SK-N-SH treated with all-trans-retinoic acid at 6 μM for 48 hours (cell line): ENCODE measurements at regions not wholly inside any gene's neighbourhood (a gene's known extent, or its start where the extent isn't known, plus 50 kb on each side); places are given as distances from the start of the nearest gene placed in this dataset.

Source experiments
- ATAC-seq: fragments of 200-7000 bp; cut with Tn5 transposase; 3 replicates; pipeline ENCODE4 v1.9.1; 2020; ENCODE audit warnings: mild to moderate bottlenecking, moderate library complexity
- ARNTL ChIP-seq: fragments of 450-650 bp; formaldehyde crosslinking; IDR thresholded peaks from 2 replicates; pipeline ENCODE4 v1.5.0; 2020; ENCODE audit warnings: low read depth, mild to moderate bottlenecking, moderate library complexity, borderline replicate concordance
- BACH2 ChIP-seq: fragments of 250-450 bp; sonication (Bioruptor Pico); IDR thresholded peaks from 2 replicates; pipeline ENCODE4 v1.9.0; 2021; ENCODE audit warnings: mild to moderate bottlenecking, borderline replicate concordance
- CSDC2 ChIP-seq: fragments of 250-450 bp; sonication (Bioruptor Pico); IDR thresholded peaks from 2 replicates; pipeline ENCODE4 v1.5.0; 2020; ENCODE audit warnings: mild to moderate bottlenecking, moderate library complexity
- ESRRG ChIP-seq: fragments of 250-450 bp; sonication (Bioruptor Pico); IDR thresholded peaks from 2 replicates; pipeline ENCODE4 v1.6.1; 2021; ENCODE audit warnings: mild to moderate bottlenecking
- GLIS3 ChIP-seq: fragments of 250-450 bp; sonication (Bioruptor Pico); IDR thresholded peaks from 2 replicates; pipeline ENCODE4 v1.5.0; 2020; ENCODE audit warnings: mild to moderate bottlenecking, moderate library complexity
- ISL1 ChIP-seq: fragments of 250-450 bp; sonication (Bioruptor Pico); IDR thresholded peaks from 2 replicates; pipeline ENCODE4 v2.1.2; 2022; ENCODE audit warnings: mild to moderate bottlenecking, moderate library complexity
- OSR1 ChIP-seq: fragments of 250-450 bp; sonication (Bioruptor Pico); IDR thresholded peaks from 2 replicates; pipeline ENCODE4 v1.8.0; 2022; ENCODE audit warnings: moderate library complexity, mild to moderate bottlenecking, inconsistent platforms
- PPARA ChIP-seq: fragments of 250-450 bp; sonication (Bioruptor Pico); IDR thresholded peaks from 2 replicates; pipeline ENCODE4 v1.5.0; 2020; ENCODE audit warnings: mild to moderate bottlenecking, borderline replicate concordance
- RARB ChIP-seq: fragments of 250-450 bp; sonication (Bioruptor Pico); IDR thresholded peaks from 2 replicates; pipeline ENCODE4 v1.8.0; 2021; ENCODE audit warnings: mild to moderate bottlenecking, moderate library complexity
- SNAI2 ChIP-seq: fragments of 250-450 bp; sonication (Bioruptor Pico); IDR thresholded peaks from 2 replicates; pipeline ENCODE4 v1.5.0; 2020; ENCODE audit warnings: mild to moderate bottlenecking, moderate library complexity
- TCF4 ChIP-seq: fragments of 250-450 bp; sonication (Bioruptor Pico); IDR thresholded peaks from 2 replicates; pipeline ENCODE4 v1.8.0; 2021; ENCODE audit warnings: mild to moderate bottlenecking, moderate library complexity, borderline replicate concordance
- TOX ChIP-seq: fragments of 250-450 bp; sonication (Bioruptor Pico); IDR thresholded peaks from 2 replicates; pipeline ENCODE4 v1.8.0; 2021; ENCODE audit warnings: mild to moderate bottlenecking, moderate library complexity, borderline replicate concordance
- ZC3H10 ChIP-seq: fragments of 250-450 bp; sonication (Bioruptor Pico); IDR thresholded peaks from 2 replicates; pipeline ENCODE4 v1.5.1; 2021; ENCODE audit warnings: mild to moderate bottlenecking, moderate library complexity
- ZFP3 ChIP-seq: fragments of 250-450 bp; sonication (Bioruptor Pico); IDR thresholded peaks from 2 replicates; pipeline ENCODE4 v1.5.0; 2020; ENCODE audit warnings: mild to moderate bottlenecking, moderate library complexity
- ZFP30 ChIP-seq: fragments of 450-650 bp; formaldehyde crosslinking; IDR thresholded peaks from 2 replicates; pipeline ENCODE4 v1.5.0; 2022; ENCODE audit warnings: mild to moderate bottlenecking, moderate library complexity
- ZNF565 ChIP-seq: fragments of 450-650 bp; formaldehyde crosslinking; conservative IDR thresholded peaks from 2 replicates; pipeline ENCODE4 v1.5.0; 2020; ENCODE audit warnings: low read depth, mild to moderate bottlenecking, moderate library complexity
- ZNF8 ChIP-seq: fragments of 450-650 bp; formaldehyde crosslinking; IDR thresholded peaks from 2 replicates; pipeline ENCODE4 v1.5.0; 2020; ENCODE audit warnings: mild to moderate bottlenecking, moderate library complexity
- TF ChIP-seq, protein P1 (sequence below): fragments of 250-450 bp; sonication (Bioruptor Pico); IDR thresholded peaks from 2 replicates; pipeline ENCODE4 v1.5.0; 2020; ENCODE audit warnings: mild to moderate bottlenecking, moderate library complexity
- TF ChIP-seq, protein P2 (sequence below): fragments of 250-450 bp; sonication (Bioruptor Pico); IDR thresholded peaks from 2 replicates; pipeline ENCODE4 v1.5.1; 2021; ENCODE audit warnings: mild to moderate bottlenecking, moderate library complexity
- TF ChIP-seq, protein P3 (sequence below): fragments of 250-450 bp; sonication (Bioruptor Pico); IDR thresholded peaks from 2 replicates; pipeline ENCODE4 v1.8.0; 2021; ENCODE audit warnings: low read depth, mild to moderate bottlenecking, moderate library complexity, borderline replicate concordance
- TF ChIP-seq, protein P4 (sequence below): fragments of 250-450 bp; sonication (Bioruptor Pico); IDR thresholded peaks from 2 replicates; pipeline ENCODE4 v1.8.0; 2020; ENCODE audit warnings: mild to moderate bottlenecking, moderate library complexity, borderline replicate concordance
- TF ChIP-seq, protein P5 (sequence below): fragments of 250-450 bp; sonication (Bioruptor Pico); IDR thresholded peaks from 2 replicates; pipeline ENCODE4 v1.5.1; 2020; ENCODE audit warnings: low read depth, mild to moderate bottlenecking, moderate library complexity

DNA sequence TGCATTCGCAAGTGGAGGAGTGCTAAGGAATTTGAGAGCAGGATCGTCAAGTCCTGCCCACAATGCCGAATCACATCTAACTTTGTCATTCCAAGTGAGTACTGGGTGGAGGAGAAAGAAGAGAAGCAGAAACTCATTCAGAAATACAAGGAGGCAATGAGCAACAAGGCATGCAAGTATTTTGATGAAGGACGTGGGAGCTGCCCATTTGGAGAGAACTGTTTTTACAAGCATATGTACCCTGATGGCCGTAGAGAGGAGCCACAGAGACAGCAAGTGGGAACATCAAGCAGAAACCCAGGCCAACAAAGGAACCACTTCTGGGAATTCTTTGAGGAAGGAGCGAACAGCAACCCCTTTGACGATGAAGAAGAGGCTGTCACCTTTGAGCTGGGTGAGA, 100.2 kb upstream of the MED14 start:
- TF ChIP-seq, protein P1, sequence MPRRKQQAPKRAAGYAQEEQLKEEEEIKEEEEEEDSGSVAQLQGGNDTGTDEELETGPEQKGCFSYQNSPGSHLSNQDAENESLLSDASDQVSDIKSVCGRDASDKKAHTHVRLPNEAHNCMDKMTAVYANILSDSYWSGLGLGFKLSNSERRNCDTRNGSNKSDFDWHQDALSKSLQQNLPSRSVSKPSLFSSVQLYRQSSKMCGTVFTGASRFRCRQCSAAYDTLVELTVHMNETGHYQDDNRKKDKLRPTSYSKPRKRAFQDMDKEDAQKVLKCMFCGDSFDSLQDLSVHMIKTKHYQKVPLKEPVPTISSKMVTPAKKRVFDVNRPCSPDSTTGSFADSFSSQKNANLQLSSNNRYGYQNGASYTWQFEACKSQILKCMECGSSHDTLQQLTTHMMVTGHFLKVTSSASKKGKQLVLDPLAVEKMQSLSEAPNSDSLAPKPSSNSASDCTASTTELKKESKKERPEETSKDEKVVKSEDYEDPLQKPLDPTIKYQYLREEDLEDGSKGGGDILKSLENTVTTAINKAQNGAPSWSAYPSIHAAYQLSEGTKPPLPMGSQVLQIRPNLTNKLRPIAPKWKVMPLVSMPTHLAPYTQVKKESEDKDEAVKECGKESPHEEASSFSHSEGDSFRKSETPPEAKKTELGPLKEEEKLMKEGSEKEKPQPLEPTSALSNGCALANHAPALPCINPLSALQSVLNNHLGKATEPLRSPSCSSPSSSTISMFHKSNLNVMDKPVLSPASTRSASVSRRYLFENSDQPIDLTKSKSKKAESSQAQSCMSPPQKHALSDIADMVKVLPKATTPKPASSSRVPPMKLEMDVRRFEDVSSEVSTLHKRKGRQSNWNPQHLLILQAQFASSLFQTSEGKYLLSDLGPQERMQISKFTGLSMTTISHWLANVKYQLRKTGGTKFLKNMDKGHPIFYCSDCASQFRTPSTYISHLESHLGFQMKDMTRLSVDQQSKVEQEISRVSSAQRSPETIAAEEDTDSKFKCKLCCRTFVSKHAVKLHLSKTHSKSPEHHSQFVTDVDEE (CRISPR knock-in tag) = no peak
- TF ChIP-seq ZFP30 (CRISPR knock-in tag) (no peak), CSDC2 (CRISPR knock-in tag) (no peak), ZFP3 (CRISPR knock-in tag) (no peak), OSR1 (CRISPR knock-in tag) (no peak), ZNF8 (CRISPR knock-in tag) (no peak), RARB (no peak), GLIS3 (no peak), ESRRG (CRISPR knock-in tag) (no peak), ISL1 (no peak), SNAI2 (no peak), PPARA (CRISPR knock-in tag) (no peak), TCF4 (CRISPR knock-in tag) (no peak), TOX (no peak), ARNTL (no peak), ZC3H10 (CRISPR knock-in tag) (no peak)
- TF ChIP-seq, protein P2, sequence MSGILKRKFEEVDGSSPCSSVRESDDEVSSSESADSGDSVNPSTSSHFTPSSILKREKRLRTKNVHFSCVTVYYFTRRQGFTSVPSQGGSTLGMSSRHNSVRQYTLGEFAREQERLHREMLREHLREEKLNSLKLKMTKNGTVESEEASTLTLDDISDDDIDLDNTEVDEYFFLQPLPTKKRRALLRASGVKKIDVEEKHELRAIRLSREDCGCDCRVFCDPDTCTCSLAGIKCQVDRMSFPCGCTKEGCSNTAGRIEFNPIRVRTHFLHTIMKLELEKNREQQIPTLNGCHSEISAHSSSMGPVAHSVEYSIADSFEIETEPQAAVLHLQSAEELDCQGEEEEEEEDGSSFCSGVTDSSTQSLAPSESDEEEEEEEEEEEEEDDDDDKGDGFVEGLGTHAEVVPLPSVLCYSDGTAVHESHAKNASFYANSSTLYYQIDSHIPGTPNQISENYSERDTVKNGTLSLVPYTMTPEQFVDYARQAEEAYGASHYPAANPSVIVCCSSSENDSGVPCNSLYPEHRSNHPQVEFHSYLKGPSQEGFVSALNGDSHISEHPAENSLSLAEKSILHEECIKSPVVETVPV = no peak
- TF ChIP-seq, protein P3, sequence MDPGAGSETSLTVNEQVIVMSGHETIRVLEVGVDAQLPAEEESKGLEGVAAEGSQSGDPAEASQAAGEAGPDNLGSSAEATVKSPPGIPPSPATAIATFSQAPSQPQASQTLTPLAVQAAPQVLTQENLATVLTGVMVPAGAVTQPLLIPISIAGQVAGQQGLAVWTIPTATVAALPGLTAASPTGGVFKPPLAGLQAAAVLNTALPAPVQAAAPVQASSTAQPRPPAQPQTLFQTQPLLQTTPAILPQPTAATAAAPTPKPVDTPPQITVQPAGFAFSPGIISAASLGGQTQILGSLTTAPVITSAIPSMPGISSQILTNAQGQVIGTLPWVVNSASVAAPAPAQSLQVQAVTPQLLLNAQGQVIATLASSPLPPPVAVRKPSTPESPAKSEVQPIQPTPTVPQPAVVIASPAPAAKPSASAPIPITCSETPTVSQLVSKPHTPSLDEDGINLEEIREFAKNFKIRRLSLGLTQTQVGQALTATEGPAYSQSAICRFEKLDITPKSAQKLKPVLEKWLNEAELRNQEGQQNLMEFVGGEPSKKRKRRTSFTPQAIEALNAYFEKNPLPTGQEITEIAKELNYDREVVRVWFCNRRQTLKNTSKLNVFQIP = no peak
- ATAC-seq = no peak

DNA sequence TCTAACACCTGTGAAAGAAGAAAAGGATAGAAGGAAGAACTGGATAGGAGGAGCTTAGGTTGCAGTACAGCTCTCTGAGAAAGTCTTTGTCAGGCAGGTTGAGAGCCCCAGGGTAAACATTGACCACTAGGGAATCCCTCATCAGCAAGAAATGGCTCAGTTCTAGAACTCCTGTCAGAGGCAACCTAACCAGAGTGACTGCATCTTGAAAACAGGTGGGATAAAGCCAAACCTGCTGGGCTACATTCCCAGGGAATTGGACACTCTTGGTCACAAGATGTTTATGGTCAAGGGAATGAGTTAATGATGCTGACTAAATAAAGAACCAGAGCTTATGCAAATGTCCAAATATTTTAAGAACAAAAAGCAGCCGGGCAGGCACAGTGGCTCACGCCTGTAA, 108.3 kb upstream of the MED14 start:
- TF ChIP-seq ZNF8 (CRISPR knock-in tag) (no peak), ZFP3 (CRISPR knock-in tag) (no peak), ZNF565 (CRISPR knock-in tag) (no peak), ISL1 (no peak), CSDC2 (CRISPR knock-in tag) (no peak), PPARA (CRISPR knock-in tag) (no peak), GLIS3 (no peak), SNAI2 (no peak), ZC3H10 (CRISPR knock-in tag) (no peak), ARNTL (no peak), ZFP30 (CRISPR knock-in tag) (no peak)
- TF ChIP-seq, protein P4, sequence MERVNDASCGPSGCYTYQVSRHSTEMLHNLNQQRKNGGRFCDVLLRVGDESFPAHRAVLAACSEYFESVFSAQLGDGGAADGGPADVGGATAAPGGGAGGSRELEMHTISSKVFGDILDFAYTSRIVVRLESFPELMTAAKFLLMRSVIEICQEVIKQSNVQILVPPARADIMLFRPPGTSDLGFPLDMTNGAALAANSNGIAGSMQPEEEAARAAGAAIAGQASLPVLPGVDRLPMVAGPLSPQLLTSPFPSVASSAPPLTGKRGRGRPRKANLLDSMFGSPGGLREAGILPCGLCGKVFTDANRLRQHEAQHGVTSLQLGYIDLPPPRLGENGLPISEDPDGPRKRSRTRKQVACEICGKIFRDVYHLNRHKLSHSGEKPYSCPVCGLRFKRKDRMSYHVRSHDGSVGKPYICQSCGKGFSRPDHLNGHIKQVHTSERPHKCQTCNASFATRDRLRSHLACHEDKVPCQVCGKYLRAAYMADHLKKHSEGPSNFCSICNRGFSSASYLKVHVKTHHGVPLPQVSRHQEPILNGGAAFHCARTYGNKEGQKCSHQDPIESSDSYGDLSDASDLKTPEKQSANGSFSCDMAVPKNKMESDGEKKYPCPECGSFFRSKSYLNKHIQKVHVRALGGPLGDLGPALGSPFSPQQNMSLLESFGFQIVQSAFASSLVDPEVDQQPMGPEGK (CRISPR knock-in tag) = no peak
- no peak for ATAC-seq

DNA sequence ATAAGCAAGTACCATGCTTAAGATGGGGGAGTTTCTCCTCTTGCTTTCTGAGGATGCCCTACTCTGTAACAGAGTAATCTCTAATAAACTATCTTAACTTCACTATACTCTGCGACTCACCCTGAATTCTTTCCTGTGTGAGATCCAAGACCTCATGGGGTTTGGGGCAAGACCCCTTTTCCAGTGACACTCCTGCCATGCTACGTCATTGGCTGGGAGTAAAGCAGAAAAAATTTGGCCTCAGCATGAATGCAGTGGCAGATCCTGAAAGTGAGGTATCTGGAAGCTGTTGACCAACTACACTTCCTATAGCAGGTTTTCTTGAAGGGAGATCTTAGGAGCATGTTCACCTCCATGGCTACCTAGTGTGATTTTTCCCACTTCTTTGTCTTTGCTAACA, 109.1 kb upstream of the MED14 start:
- TF ChIP-seq BACH2 (CRISPR knock-in tag) (no peak), TCF4 (CRISPR knock-in tag) (no peak)
- TF ChIP-seq, protein P5, sequence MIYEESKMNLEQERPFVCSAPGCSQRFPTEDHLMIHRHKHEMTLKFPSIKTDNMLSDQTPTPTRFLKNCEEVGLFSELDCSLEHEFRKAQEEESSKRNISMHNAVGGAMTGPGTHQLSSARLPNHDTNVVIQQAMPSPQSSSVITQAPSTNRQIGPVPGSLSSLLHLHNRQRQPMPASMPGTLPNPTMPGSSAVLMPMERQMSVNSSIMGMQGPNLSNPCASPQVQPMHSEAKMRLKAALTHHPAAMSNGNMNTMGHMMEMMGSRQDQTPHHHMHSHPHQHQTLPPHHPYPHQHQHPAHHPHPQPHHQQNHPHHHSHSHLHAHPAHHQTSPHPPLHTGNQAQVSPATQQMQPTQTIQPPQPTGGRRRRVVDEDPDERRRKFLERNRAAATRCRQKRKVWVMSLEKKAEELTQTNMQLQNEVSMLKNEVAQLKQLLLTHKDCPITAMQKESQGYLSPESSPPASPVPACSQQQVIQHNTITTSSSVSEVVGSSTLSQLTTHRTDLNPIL (CRISPR knock-in tag) = no peak
- no peak for ATAC-seq
